Stimulated activated CD4-positive, alpha-beta T cell treated with anti-CD3 and anti-CD28 coated beads, Interleukin-12 subunit alpha, Interleukin-12 subunit beta, amount 100 ng/mL, for 48 hours (primary cell): ENCODE measurements at regions not wholly inside any gene's neighbourhood (a gene's known extent, or its start where the extent isn't known, plus 50 kb on each side); places are given as distances from the start of the nearest gene placed in this dataset.
A peak's percentile ranks its signal among the peaks of the same experiment; 100 is the strongest.

Experiments
- DNase-seq, 3 donors: peaks; one replicate each; pipeline ENCODE4 v3.0.0-alpha.2; 2020; ENCODE audit warnings: low read depth in 2 of 3, low spot score in 1 of 3

DNA sequence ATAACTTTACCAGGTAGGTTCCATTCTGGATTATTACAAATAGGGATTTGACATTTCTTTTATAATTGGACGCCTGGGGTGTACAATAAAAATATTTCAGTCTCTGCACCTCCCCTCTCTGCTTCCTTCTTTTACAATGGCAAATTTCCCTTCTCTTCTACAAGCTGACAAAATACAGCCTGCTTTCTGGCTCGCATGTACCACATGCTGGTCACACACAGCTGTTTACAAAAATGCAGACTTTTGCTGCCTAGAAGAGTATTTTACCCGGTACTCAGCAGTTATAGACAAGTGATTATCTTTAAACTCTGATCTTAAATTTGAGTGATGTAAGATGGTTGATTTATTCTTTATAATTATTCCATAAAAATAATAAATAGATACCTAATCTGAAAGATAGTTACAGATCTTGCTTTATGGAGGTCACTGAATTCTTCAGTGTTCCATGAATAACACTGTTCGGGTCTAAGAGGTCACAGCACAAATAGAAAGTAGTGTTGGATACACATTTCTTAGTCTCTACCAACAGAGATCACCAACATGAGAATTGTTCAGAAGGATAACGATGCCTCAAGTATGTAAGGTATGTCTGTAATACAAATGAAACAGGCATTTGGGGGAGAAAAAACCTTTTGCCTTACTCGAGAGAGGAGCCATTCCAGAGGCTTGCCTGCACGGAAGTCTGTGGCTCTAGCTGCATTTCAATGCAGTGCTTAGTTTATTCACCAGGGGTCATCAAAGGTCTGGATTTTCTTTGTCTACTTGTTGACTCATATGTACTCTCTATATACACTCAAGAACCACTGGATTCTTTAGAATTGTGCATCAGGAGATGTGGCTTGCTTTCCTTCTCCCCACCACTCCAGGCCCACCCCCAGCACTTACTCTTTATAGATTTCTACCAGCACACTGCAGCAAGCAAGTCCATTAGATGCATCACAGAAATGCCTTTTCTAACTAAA lies 206.6 kb upstream of the RFX3 start:
- peak; percentile 8 to 72 (median 22) for DNase-seq

DNA sequence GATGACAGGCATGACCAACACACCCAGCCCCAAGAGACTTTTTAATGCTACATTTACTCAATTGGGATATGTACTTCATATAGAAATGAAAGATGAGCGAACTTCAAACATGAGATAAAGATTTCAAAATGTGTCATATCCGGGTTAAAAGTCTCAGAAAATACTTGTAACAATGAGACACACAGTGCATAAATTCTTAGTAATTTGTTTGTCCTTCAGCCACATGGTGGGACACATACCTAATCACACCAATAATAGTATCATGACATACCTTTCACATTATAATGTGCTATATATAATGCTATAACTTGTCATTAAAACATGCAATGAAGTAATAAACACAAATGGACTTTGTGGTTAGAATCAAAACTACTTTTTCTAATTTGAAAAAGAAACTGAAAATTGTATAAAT lies 204.7 kb upstream of the RFX3 start:
- no peak for DNase-seq

DNA sequence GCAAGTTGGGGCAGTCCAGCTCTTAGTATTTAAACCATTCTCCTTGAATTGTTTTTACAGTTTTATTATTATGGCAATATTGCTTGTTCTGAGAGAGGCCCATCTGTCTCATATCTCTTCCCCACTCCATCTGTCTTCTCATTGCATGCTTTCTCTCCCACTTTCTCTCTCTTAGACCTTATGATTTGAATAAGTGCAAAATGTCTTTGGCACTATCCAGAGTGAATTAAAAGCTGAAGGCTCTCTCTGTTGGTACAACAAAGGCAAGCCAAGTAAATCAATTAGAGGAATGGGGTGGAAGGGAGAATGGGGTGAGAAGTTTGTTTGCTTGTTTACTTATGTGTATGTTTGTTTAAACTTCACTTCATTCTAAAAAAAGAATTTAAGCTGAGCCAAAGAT lies 195.3 kb upstream of the RFX3 start:
- no peak for DNase-seq

DNA sequence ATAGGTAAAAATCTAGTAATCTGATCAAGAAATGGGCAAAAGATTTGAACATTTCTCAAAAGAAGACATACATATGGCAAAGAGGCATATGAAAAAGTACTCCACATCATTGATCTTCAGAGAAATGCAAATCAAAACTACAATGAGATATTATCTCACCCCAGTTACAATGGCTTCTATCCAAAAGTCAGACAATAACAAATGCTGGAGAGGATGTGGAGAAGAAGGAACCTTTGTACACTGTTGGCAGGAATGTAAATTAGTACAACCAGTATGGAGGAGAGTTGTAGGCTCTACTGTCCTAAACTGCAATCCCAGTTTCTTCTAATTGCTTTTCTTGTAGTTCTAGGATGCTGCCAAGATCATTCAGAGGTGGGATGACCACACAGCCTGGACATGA lies 193.5 kb upstream of the RFX3 start:
- no peak for DNase-seq

DNA sequence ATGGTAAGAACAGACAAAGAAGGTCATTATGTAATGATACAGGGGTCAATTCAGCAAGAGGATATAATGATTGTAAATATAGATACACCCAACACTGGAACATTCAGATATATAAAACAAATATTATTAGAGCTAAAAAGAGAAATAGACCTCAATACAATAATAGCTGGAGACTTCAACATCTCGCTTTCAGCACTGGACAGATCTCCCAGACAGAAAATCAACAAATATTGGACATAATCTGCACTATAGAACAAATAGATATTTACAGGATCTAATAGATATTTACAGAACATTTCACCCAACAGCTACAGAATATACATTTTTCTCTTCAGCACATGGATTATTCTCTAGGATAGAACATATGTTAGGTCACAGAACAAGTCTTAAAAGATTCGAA lies 190.6 kb upstream of the RFX3 start:
- DNase-seq: no peak

DNA sequence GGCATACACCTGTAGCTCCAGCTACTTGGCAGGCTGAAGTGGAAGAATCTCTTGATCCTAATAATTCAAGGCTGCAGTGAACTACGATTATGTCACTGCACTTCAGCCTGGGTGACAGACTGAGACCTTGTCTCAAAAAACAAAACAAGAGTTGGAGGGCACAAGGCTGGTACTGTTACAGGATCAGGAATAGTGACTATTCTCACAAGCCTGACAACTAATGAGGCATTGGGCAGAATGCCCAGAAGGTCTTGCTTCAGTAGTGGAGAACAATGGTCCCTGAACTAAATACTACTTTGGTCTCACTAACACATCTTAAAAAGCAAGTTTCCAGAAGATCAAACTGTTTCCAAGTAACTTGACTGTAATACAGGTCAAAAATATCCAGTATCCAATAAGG lies 182.9 kb upstream of the RFX3 start:
- DNase-seq: no peak

DNA sequence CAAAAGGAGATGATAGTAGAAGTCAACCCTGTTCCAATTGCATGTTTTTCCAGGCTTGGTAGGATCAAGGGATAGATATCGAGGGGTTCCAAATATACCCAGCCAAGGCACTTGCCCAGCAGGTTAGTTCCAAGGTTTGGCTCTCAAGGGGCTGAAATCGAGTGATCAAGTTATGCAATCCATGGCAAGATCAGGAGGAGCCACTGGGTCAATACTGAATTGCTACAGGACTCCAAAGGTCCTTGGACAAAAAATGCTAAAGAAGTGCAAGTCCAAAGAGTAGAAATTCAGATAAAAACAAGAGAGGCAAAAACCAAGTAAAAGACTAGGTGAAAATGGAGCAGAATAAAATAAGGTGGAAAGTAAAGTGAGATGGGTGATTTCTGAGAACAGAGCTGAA lies 179.1 kb upstream of the RFX3 start:
- DNase-seq: no peak

DNA sequence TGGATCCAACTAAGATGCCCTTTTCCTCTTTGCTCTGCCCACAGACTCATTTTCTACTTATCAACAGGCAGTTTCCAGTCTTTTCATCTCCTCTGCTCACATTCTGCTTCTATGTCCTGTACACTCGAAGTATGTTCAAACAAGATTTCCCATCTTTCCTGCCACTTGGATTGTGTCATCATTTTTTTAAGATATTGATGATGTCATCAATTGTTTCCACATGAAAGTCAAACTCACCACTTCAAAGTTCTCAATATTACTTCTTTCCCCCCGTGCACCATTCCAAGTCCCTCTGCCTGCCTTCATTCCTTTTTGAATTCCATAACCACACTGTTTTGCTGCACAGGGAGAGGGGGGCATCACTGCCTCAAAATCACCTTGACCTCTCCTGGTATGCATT lies 175.0 kb upstream of the RFX3 start:
- no peak for DNase-seq

DNA sequence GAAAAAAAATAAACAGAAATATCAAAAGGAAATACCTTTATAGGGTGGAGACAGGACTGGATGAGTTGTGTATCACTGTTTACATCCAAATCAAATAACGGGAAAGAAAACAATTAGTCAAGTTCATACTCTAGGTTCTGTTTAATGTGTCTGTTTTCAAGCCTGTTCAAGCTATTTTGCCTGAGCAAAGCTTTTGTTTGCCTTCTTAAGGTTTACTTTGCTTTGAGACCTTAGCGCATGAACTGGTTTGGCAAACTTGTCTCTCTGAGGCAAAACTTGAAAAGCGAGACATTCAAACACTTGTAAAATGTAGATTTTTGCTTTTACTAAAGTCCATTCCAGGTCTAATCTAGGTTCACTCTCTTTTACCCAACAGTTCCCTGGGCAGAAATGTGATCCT lies 174.1 kb upstream of the RFX3 start:
- no peak for DNase-seq

DNA sequence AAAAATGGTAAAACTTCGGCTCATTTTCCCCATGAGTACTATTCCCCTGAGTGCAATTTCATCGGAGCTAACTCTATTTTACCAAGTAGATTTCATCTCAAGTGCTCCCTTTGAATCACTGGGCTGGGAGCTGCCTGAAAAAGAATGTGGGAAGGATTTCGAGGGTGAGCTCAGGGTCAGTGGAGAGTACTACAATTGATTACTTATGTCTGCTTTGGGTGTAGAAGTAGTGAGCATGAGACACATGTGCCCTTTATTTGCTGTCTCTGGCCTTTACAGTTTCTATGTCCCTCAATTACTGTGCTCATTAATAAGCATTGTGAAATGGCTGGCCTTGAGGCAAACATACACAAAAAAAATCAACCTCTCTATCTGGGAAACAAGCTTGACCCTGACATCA lies 172.7 kb upstream of the RFX3 start:
- no peak for DNase-seq

DNA sequence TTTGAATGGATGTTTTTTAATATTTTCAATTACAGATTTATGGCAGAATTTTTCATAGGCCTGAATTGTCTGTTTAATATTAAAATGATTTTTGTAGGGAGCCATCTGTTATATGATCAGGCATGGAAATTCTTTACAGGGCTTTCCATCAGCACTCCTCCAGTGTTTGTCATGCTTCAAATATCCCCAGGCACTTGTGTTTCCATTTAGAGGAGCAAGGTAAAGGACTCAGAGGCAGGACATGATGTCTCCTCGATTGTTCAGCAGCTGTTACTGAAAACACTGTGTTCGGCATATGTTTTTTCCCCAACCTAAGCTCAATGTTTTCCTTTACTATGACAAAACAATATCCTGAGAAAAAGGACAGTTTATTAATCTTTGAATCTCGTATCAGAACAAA lies 172.3 kb upstream of the RFX3 start:
- DNase-seq: no peak

DNA sequence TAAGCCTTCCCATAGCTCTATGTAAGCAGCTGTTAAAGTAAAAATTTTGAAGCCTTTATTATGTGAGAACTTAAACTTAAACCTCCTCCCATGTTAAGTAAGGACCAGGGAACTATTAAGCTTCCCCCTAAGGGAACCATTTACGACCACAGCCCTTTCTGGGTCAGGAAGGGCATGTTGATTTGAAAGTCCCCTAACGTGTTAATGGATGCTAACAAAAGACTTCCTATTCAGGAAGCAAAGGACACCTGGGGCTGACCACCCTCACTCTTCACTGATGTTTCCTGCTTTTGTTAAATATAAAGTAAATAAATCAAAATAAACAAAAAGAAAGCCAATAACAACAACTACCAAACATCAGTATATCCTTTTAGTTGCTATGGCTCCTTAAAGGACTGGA lies 170.6 kb upstream of the RFX3 start:
- no peak for DNase-seq

DNA sequence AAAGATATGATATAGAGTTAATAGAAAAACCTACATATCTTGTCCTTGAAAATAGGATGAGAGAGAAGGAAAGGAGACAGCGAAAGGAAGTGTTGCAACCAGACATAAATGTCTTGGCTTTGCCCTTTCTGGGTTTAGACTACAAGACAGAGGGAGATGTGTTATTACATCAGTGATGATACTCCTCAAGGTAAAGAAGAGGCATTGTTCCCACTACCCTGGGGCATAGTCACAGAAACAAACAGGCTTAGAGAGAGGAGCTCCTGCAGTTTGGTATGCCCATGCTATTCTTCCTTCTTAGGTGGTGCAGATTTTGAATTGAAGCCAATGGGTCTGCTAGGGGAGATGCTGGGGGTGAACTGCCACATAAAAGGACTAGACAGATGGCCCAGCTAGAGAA lies 166.8 kb upstream of the RFX3 start:
- no peak for DNase-seq

DNA sequence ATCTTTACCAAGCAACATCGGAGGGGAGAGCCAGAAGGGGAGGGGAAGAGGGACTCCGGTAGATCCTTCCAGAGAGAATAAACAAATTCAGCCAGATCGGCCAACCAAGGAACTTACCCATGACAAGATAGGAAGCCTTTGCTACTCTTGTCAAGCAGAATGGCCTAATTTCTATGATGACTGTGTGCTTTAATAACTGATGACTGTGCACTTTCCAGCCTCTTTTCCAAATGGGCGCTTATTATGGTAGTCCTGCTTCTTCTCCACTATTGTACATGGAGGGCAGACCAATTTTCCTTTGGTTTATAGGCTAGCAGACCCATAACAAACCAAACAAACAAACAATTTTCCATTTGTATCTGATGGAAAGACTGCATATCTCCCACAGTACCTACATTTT lies 163.8 kb upstream of the RFX3 start:
- no peak for DNase-seq

DNA sequence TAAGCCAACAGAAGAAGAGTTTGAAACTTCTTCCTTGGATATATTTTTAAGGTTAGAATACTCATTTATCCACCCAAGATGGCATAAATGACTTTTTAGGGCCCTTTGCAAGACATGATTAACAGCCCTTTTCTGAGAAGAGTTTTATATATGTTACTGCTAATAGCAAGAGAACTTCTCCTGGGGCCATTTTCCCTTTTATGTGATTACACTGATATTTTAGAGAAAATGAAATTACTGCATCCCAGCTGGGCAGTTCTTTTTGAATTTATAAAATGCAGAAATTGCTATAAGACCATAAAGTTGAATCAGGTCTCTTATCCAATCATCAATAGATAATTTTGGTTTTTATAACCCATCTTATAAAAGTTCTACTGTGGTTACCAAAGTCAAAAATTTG lies 161.3 kb upstream of the RFX3 start:
- DNase-seq: no peak

DNA sequence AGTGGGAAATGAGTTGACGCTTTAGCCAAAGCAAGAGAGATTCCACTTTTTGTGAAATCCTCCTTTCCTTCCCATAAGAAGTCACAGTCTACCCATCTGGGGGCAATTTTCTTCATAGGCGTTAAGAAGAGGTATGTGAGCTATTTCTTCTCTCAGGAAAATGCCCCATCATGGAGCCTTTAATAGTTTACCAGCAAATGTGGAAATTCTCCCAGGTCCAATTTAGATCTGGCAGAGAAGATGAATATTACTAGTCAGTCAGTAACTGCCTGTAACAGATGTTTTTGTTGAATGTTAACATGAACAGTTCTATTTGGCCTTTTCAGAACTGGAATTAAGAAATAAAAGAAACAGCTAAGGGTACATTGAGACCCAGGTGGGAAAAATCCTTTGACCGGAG lies 156.4 kb upstream of the RFX3 start:
- DNase-seq: no peak

DNA sequence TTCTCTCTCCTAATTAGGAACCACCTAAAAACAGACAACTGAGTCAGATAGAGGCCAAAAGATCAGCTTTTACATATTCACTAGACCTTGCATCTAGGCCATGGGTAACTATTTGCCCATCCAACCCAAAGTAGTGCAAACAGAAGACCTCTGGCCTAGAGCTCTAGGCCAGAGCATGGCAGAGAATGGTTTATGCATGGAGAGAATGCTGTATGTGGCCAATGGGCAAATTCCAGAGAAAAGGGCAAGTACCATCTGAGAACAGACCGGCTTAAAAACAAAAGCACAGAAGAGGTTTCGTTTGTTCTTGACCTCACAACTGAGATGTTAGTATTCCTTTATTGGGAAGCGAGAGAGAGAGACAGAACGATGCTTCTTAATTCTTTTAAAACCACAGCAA lies 151.7 kb upstream of the RFX3 start:
- DNase-seq: no peak

DNA sequence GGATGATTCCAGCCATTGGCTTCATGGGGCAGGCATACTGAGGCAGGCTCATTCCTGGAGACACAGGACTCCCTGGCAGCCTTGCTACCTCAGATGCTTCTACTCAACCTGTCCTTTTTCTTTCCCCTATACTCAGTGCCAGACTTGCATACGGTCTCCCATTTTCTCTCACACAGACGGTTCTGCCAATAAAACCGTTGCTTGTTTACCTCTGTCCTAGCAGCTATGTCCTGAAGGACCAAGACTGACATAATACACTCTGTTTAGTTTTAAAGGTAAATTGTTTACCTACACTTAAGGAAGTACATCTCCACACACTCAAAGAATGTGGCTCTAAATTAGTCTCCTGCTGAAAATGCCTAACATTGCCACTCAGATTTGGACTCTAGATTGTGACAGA lies 151.0 kb upstream of the RFX3 start:
- DNase-seq: no peak

DNA sequence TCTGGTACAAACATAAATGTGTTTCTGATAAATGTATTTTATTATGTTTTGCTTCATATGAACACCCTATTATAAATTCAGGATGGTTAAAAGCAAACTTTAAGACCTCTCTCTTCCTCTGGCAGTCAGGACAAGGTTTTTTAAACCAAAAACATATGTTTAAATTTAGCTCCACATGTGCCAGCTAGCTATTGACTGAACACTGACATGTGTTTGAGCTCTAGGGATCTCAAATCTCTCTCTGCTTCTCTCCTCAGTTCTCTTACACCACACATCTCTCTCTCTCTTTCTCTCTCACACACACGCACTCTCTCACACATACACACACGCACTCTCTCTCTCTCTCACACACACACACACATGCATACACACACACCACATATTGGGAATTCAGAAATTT lies 150.1 kb upstream of the RFX3 start:
- no peak for DNase-seq

DNA sequence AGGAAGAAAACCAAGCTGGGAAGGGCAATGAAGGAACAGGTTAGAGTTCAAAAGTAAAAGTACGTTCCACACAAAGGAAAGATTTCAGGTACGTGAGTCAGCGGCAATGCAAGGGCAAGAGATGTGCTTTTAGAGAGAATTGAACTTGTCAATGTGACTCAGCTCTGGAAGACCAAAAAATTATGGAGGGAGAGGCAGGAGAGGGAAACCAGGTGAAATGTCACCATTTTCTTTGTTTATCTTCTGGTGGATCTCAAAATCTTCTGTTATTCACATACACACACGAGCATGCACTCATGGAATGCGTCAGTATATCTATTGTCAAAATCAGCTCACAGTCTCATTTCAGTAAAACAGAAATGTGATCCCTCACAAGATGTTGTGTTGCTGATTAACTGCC lies 148.8 kb upstream of the RFX3 start:
- DNase-seq: no peak

DNA sequence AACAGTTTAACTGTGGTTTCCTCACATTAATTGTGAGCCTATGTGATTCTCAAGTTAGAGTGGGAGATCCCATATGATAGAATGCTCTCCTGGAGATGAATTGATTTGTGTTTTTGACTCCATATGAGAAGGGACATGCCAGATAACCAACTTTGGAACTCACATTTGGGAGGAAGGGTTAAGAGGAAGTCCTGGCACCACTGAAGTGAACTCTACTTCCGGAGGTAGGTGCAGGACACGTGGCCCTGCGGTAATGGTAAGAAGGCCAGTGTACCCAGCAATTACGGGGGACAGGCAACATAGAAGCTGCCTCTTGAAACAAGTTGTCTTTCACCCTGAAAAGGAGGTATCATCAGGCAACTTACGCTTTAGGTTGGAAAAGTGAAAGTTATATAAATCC lies 146.6 kb upstream of the RFX3 start:
- no peak for DNase-seq

DNA sequence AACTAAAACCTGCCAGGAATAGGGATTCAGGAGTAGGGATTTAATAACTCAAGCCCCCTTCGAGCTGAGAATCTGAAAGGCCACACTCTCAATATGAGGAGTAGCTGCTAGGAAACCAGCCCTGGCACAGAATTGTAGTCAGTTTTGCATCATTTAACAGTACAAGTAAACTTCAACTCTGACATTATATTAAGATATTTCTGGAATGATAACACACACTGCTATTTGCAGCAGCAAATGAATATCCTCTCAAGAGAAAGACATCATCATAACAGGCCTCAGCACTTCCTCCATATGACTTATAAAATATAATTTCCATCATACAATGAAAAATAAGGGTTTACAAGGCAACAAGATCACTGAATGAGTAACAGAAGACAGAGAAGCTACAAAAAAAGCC lies 138.2 kb upstream of the RFX3 start:
- no peak for DNase-seq

DNA sequence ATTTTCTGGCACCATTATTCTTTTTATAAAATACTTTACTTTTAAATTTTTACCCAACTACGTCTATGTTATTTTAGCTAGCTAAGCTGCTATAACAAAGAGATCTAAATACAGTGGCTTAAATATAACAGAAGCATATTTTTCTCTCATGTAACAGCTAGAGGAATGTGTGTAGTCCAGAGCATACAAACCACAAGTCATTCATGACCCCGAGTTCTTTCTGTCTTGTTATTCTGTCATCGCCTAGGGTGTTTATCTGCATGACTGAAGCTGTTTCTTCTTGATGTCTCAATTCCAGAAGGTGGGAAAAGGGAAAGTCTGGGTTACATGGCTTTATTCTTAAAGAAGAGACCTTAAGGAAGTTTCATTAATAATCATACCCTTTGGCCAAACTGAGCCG lies 136.9 kb upstream of the RFX3 start:
- DNase-seq: no peak
